Pancreas (tissue), 10 donors: ENCODE measurements at regions not wholly inside any gene's neighbourhood (a gene's known extent, or its start where the extent isn't known, plus 50 kb on each side); places are given as distances from the start of the nearest gene placed in this dataset.

Experiments used
- ATAC-seq, 4 donors: fragments of 200-7000 bp; cut with Tn5 transposase; one replicate each; pipeline versions ENCODE4 v1.8.0 to v1.9.1; 2020; ENCODE audit warnings: mild to moderate bottlenecking in 4 of 4, moderate library complexity in 4 of 4
- DNase-seq, 6 donors: peaks; one replicate each; pipeline ENCODE4 v3.0.0-alpha.2; 2020
- FAIRE-seq: peaks from 2 replicates; lab custom pipeline; 2012; peaks lifted over from hg19 to GRCh38; lab: Jason Lieb, UNC
- H3K27ac ChIP-seq, 4 donors: fragments of 200-600 bp; sonication (generic); 1 replicate in 3 of 4; 2 replicates in 1 of 4; pipeline versions ENCODE4 v1.5.0 to v1.8.0; 2020
- H3K27me3 ChIP-seq, 4 donors: fragments of 200-600 bp; one replicate each; pipeline ENCODE4 v1.8.0; 2021
- H3K36me3 ChIP-seq, 3 donors: fragments of 200-600 bp; sonication (generic) in 1 of 3; one replicate each; pipeline versions ENCODE4 v1.5.0 to v1.8.0; 2020 to 2021
- H3K4me1 ChIP-seq, 3 donors: fragments of 200-600 bp; one replicate each; pipeline ENCODE4 v1.8.0; 2021
- H3K4me3 ChIP-seq, 4 donors: fragments of 200-600 bp; sonication (generic) in 2 of 4; one replicate each; pipeline versions ENCODE4 v1.5.0 to v1.8.0; 2020 to 2021
- H3K9me3 ChIP-seq, 4 donors: fragments of 200-600 bp; one replicate each; pipeline ENCODE4 v1.8.0; 2021
- CTCF ChIP-seq, 4 donors: fragments of 200-600 bp; sonication (generic) in 3 of 4; IDR thresholded peaks; one replicate each; pipeline versions ENCODE4 v1.5.0 to v1.8.0; 2021; ENCODE audit warnings: antibody characterized with exemption in 4 of 4
- WGBS, 2 donors: extraction: QIAGEN DNeasy Blood & Tissue Kit; methylation state at CpG; one replicate each; pipeline ENCODE4 v1.1.7; 2013; 5-methylcytosine and 5-hydroxymethylcytosine counted together
- intact Hi-C, 3 donors: fragments of 100-400 bp; cut with DNase I; formaldehyde crosslinking; loops; one replicate each; pipeline versions ENCODE4 v1.11.1 to v1.14.2; 2022
- donor health status: healthy with polysubstance abuse.
- donor health status: DM: no; HTN: no; CAD: no; lungs with moderate emphysema.
- donor health status: DM: no; HTN: no; CAD: no.
- donor health status: control.
- donor health status: control.
- donor health status: Bipolar disorder and iron deficiency.
- donor health status: DM: yes; HTN: yes; CAD: no.
- donor health status: DM: no; HTN: no; CAD: no.
- donor health status: DM: no; HTN: no; CAD: no.
- donor health status: DM: yes; HTN: yes; CAD: no.

GRCh38 chr2:53095664-53096063 lies 671.9 kb upstream of the CHAC2 start:
- no peaks in the 10 kb centered on the region for H3K27me3 ChIP-seq
- no peaks in the 10 kb centered on the region for H3K36me3 ChIP-seq
- no peaks in the 10 kb centered on the region for H3K9me3 ChIP-seq
- TF ChIP-seq CTCF (IDR thresholded peaks at IDR 0.05) = no peak
- no peak overlapping the region for H3K27ac ChIP-seq
- peaks cover 6 to 23% (median 14%) of the 10 kb centered on the region in 3 donors for H3K4me1 ChIP-seq
- FAIRE-seq (no peak), DNase-seq (peak in 3 of 6 donors; percentile 13 to 19 (median 16)), ATAC-seq (peak in 3 of 4 donors; percentile 46 to 71 (median 50))
- H3K4me3 ChIP-seq = no peak overlapping the region
- intact Hi-C loops = no loop called here
- 20 to 22% methylated on average over 1 of the region's 1 CpG for WGBS, 2 donors

GRCh38 chr2:53095227-53095626 lies 672.4 kb upstream of the CHAC2 start:
- FAIRE-seq (no peak), DNase-seq (no peak), ATAC-seq (no peak)
- no peaks in the 10 kb centered on the region for H3K36me3 ChIP-seq
- H3K4me3 ChIP-seq = no peak overlapping the region
- intact Hi-C loops = no loop called here
- no peaks in the 10 kb centered on the region for H3K9me3 ChIP-seq
- TF ChIP-seq CTCF (IDR thresholded peaks at IDR 0.05) = no peak
- H3K27ac ChIP-seq = no peak overlapping the region
- H3K4me1 ChIP-seq = peaks cover 6 to 23% (median 14%) of the 10 kb centered on the region in 3 donors
- 83 to 93% methylated on average over 1 of the region's 1 CpG for WGBS, 2 donors
- H3K27me3 ChIP-seq = no peaks in the 10 kb centered on the region

GRCh38 chr2:53093355-53093754 lies 674.2 kb upstream of the CHAC2 start:
- Histone ChIP-seq H3K4me1 (peaks cover 3 to 12% (median 6%) of the 10 kb centered on the region in 3 donors), H3K9me3 (no peaks in the 10 kb centered on the region), H3K36me3 (no peaks in the 10 kb centered on the region), H3K4me3 (no peak overlapping the region), H3K27ac (no peak overlapping the region), H3K27me3 (no peaks in the 10 kb centered on the region)
- DNase-seq (no peak), ATAC-seq (no peak), FAIRE-seq (no peak)
- intact Hi-C loops = no loop called here
- WGBS, 2 donors = 92 to 98% methylated on average over 1 of the region's 1 CpG
- no peak for TF ChIP-seq CTCF (IDR thresholded peaks at IDR 0.05)

GRCh38 chr2:53091183-53091582 lies 676.4 kb upstream of the CHAC2 start:
- FAIRE-seq (no peak), ATAC-seq (peak in 1 of 4 donors; percentile 23), DNase-seq (no peak)
- Histone ChIP-seq H3K4me1 (peaks cover 0 to 7% (median 0%) of the 10 kb centered on the region in 3 donors), H3K36me3 (no peaks in the 10 kb centered on the region), H3K4me3 (no peak overlapping the region), H3K27me3 (no peaks in the 10 kb centered on the region), H3K27ac (no peak overlapping the region), H3K9me3 (no peaks in the 10 kb centered on the region)
- TF ChIP-seq CTCF (IDR thresholded peaks at IDR 0.05) = no peak
- intact Hi-C loops = no loop called here

GRCh38 chr2:53087874-53088461 lies 679.6 kb upstream of the CHAC2 start:
- WGBS, 2 donors = 58 to 62% methylated on average over 4 of the region's 4 CpGs
- intact Hi-C loops = no loop called here
- TF ChIP-seq CTCF (IDR thresholded peaks at IDR 0.05) = no peak
- no peak for FAIRE-seq
- H3K36me3 ChIP-seq = no peaks in the 10 kb centered on the region
- H3K9me3 ChIP-seq = no peaks in the 10 kb centered on the region
- no peak for DNase-seq
- no peaks in the 10 kb centered on the region for H3K4me1 ChIP-seq
- no peak overlapping the region for H3K27ac ChIP-seq
- ATAC-seq = no peak
- no peaks in the 10 kb centered on the region for H3K27me3 ChIP-seq
- H3K4me3 ChIP-seq = no peak overlapping the region
